Endodermal cell (in vitro differentiated cells): ENCODE measurements at regions not wholly inside any gene's neighbourhood (a gene's known extent, or its start where the extent isn't known, plus 50 kb on each side); places are given as distances from the start of the nearest gene placed in this dataset.

Experiments
- DNase-seq: peaks from one replicate; pipeline ENCODE4 v3.0.0-alpha.2; 2017
- H3K27ac ChIP-seq: 2 replicates; pipeline ENCODE4 v1.5.1; 2013; ENCODE audit warnings: mild to moderate bottlenecking, low read depth, low read length, moderate library complexity
- H3K27me3 ChIP-seq: 2 replicates; pipeline ENCODE4 v1.6.1; 2013; ENCODE audit warnings: mild to moderate bottlenecking, low read length, moderate library complexity; ENCODE audit not compliant: insufficient read depth, control insufficient read depth, poor library complexity, severe bottlenecking
- H3K36me3 ChIP-seq: 2 replicates; pipeline ENCODE4 v1.7.0; 2013; ENCODE audit warnings: mild to moderate bottlenecking, low read length, moderate library complexity; ENCODE audit not compliant: control insufficient read depth, insufficient read depth
- H3K4me1 ChIP-seq: one replicate; pipeline ENCODE4 v1.7.0; 2013; ENCODE audit warnings: low read length; ENCODE audit not compliant: control insufficient read depth, insufficient read depth
- H3K4me3 ChIP-seq: 2 replicates; pipeline ENCODE4 v1.5.1; 2013; ENCODE audit warnings: mild to moderate bottlenecking, low read length, moderate library complexity
- H3K9ac ChIP-seq: 2 replicates; pipeline ENCODE4 v1.6.1; 2013; ENCODE audit warnings: mild to moderate bottlenecking, low read length, moderate library complexity; ENCODE audit not compliant: poor library complexity, severe bottlenecking; ENCODE audit errors: extremely low read depth
- H3K9me3 ChIP-seq: 2 replicates; pipeline ENCODE4 v1.6.1; 2013; ENCODE audit warnings: mild to moderate bottlenecking, low read length, moderate library complexity; ENCODE audit not compliant: control insufficient read depth
- H3K27ac Mint-ChIP-seq: 2 replicates; pipeline ENCODE4 v1.8.0; 2020; ENCODE audit warnings: mixed read lengths
- H3K27me3 Mint-ChIP-seq: 2 replicates; pipeline ENCODE4 v1.8.0; 2021; ENCODE audit warnings: mild to moderate bottlenecking, mixed read lengths; ENCODE audit not compliant: insufficient read depth
- H3K36me3 Mint-ChIP-seq: 2 replicates; pipeline ENCODE4 v1.8.0; 2020; ENCODE audit warnings: low read depth, mixed read lengths
- H3K4me1 Mint-ChIP-seq: 2 replicates; pipeline ENCODE4 v1.8.0; 2020; ENCODE audit warnings: mixed read lengths
- H3K4me3 Mint-ChIP-seq: 2 replicates; pipeline ENCODE4 v1.8.0; 2020; ENCODE audit warnings: mild to moderate bottlenecking, moderate library complexity, mixed read lengths
- H3K9me3 Mint-ChIP-seq: 2 replicates; pipeline ENCODE4 v1.8.0; 2020; ENCODE audit warnings: mild to moderate bottlenecking, mixed read lengths
- WGBS, 2 experiments: methylation state at CpG; one replicate each; pipeline versions ENCODE4 v1.1.5 to v1.1.7; 2013; ENCODE audit warnings: missing lambda C conversion rate in 2 of 2, mixed read lengths in 1 of 2; ENCODE audit not compliant: insufficient coverage in 1 of 2, insufficient read length in 1 of 2; 5-methylcytosine and 5-hydroxymethylcytosine counted together
- TF ChIP-seq, protein P1 (sequence below): fragments of 200-600 bp; sonication (generic); conservative IDR thresholded peaks from 2 replicates; pipeline ENCODE4 v1.5.0; 2021; ENCODE audit warnings: antibody characterized with exemption, mild to moderate bottlenecking

DNA sequence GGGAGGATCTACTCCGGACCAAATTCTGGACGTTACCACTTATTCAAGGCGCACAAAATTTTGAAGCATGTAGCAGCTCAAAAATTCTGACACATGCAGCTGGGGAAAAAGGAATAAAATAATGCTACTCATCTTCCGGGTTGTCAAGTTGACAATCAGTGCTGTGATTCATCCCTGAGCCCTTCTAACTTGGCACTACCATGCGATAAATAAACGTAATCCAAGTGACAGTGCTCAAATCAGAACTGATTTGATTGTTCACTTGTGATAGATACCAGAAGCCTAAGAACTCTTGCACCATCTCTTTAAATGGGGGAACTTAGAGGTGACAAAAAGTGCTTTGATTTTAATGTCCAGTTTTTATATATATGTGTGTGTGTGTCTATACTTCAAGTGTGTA is 230.2 kb upstream of the TLE4 start:
- no peak overlapping the region for H3K9ac ChIP-seq
- H3K4me1 ChIP-seq, result no peaks in the 10 kb centered on the region
- TF ChIP-seq, protein P1, sequence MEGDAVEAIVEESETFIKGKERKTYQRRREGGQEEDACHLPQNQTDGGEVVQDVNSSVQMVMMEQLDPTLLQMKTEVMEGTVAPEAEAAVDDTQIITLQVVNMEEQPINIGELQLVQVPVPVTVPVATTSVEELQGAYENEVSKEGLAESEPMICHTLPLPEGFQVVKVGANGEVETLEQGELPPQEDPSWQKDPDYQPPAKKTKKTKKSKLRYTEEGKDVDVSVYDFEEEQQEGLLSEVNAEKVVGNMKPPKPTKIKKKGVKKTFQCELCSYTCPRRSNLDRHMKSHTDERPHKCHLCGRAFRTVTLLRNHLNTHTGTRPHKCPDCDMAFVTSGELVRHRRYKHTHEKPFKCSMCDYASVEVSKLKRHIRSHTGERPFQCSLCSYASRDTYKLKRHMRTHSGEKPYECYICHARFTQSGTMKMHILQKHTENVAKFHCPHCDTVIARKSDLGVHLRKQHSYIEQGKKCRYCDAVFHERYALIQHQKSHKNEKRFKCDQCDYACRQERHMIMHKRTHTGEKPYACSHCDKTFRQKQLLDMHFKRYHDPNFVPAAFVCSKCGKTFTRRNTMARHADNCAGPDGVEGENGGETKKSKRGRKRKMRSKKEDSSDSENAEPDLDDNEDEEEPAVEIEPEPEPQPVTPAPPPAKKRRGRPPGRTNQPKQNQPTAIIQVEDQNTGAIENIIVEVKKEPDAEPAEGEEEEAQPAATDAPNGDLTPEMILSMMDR, result no peak
- H3K27me3 ChIP-seq, result no peaks in the 10 kb centered on the region
- peaks cover 11% of the 10 kb centered on the region for H3K9me3 Mint-ChIP-seq
- no peak overlapping the region for H3K27ac ChIP-seq
- no peak for DNase-seq
- H3K27ac Mint-ChIP-seq, result no peak overlapping the region
- H3K4me1 Mint-ChIP-seq, result no peaks in the 10 kb centered on the region
- peaks cover 9% of the 10 kb centered on the region for H3K9me3 ChIP-seq
- no peak overlapping the region for H3K4me3 Mint-ChIP-seq
- 96 to 97% methylated on average over 5 to 6 of the region's 6 CpGs for WGBS, 2 experiments
- H3K27me3 Mint-ChIP-seq, result no peaks in the 10 kb centered on the region
- no peak overlapping the region for H3K4me3 ChIP-seq
- H3K36me3 ChIP-seq, result no peaks in the 10 kb centered on the region
- H3K36me3 Mint-ChIP-seq, result no peaks in the 10 kb centered on the region

DNA sequence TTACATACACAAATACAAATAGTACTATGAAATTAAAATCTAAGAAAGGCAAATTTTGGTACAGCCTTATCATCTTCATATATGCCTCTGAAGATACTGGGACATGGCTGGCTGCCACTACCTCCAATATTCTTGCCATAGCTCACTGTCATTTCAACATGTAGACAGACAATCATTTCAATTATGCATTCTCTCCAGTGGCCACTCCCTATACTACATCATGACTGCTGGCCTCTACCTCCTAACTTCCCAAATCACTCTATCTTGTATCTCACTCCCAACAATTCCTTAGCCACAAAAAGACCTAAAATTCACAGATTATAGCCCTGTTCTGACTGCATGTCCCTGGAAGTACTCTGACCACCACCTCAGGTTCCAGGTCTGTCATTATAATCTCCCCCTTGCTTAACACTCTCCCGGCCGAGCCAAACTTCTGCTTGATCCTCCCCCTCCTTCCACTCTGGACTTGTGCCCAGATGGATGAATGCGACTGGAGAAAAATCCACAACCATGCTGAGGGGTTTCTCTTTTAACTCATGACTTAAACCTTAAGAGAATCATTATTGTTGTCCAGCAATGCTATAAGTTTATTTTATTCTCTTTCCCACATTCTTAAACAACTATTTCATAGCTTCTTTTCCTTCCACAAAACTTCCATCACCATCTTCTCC is 225.3 kb upstream of the TLE4 start:
- DNase-seq, result no peak
- H3K27ac ChIP-seq, result no peak overlapping the region
- H3K36me3 ChIP-seq, result no peaks in the 10 kb centered on the region
- no peaks in the 10 kb centered on the region for H3K9me3 ChIP-seq
- WGBS, 2 experiments, result 50 to 62% methylated on average over 3 of the region's 3 CpGs
- H3K4me3 Mint-ChIP-seq, result no peak overlapping the region
- no peaks in the 10 kb centered on the region for H3K4me1 ChIP-seq
- no peaks in the 10 kb centered on the region for H3K27me3 Mint-ChIP-seq
- H3K36me3 Mint-ChIP-seq, result no peaks in the 10 kb centered on the region
- H3K4me1 Mint-ChIP-seq, result no peaks in the 10 kb centered on the region
- no peaks in the 10 kb centered on the region for H3K9me3 Mint-ChIP-seq
- H3K4me3 ChIP-seq, result no peak overlapping the region
- H3K9ac ChIP-seq, result no peak overlapping the region
- TF ChIP-seq, protein P1, result no peak
- H3K27ac Mint-ChIP-seq, result no peak overlapping the region
- H3K27me3 ChIP-seq, result no peaks in the 10 kb centered on the region

DNA sequence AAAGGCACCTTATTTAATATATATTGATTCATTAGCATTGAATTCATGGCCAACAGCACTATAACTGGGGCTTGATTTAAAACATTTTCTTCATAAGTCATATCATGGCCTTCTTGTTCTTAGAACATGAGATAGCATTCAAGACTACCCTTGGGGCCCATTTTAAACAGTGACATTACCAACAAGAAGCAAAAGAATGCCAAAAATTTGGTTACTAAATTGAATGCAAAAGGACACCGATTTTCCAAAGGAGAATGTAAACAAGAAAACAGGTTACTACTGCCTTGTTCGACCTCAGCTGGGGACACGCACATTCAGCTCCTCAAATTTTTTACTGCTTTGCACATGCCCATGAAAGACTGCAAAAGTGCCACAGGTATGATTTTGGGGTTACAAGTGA is 219.4 kb upstream of the TLE4 start:
- H3K27me3 ChIP-seq, result no peaks in the 10 kb centered on the region
- Mint-ChIP-seq H3K4me1 (peaks cover 5% of the 10 kb centered on the region), H3K36me3 (no peaks in the 10 kb centered on the region), H3K27me3 (no peaks in the 10 kb centered on the region), H3K9me3 (no peaks in the 10 kb centered on the region), H3K4me3 (no peak overlapping the region), H3K27ac (peak overlapping the region; percentile 21)
- TF ChIP-seq, protein P1, result no peak
- no peak for DNase-seq
- H3K36me3 ChIP-seq, result no peaks in the 10 kb centered on the region
- H3K4me1 ChIP-seq, result no peaks in the 10 kb centered on the region
- H3K9me3 ChIP-seq, result peaks cover 5% of the 10 kb centered on the region
- 82 to 83% methylated on average over 3 of the region's 3 CpGs for WGBS, 2 experiments
- no peak overlapping the region for H3K4me3 ChIP-seq
- no peak overlapping the region for H3K27ac ChIP-seq
- no peak overlapping the region for H3K9ac ChIP-seq
